ENCODE measurements at regions not wholly inside any gene's neighbourhood (a gene's known extent, or its start where the extent isn't known, plus 50 kb on each side); places are given as distances from the start of the nearest gene placed in this dataset.

DNA sequence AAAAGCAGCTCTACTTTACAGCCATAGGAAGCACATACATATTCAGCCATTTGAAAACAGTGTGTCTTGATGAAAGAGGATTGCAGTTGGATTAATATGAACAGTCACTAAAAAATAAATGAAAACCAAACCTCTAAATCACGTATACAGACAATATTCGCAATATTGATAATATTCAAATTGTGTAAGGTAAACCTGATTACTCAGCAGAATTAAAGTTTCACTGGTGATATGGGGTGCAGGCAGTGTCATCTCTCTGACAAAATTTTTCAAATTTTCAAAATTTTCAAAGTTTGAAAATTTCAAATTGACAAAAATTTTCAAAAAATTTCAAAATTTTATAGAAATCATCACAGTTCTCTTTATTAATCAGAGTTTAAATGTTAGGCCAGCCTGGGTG is 55.7 kb downstream of the FAT4 start:
- TF ChIP-seq ESRRG (CRISPR knock-in tag; IDR thresholded peaks at IDR 0.05) (no peak), TOX (CRISPR knock-in tag; IDR thresholded peaks at IDR 0.05; ENCODE audit: borderline replicate concordance) (no peak), ZFP30 (CRISPR knock-in tag; IDR thresholded peaks at IDR 0.05) (no peak)
- TF ChIP-seq, protein P1, sequence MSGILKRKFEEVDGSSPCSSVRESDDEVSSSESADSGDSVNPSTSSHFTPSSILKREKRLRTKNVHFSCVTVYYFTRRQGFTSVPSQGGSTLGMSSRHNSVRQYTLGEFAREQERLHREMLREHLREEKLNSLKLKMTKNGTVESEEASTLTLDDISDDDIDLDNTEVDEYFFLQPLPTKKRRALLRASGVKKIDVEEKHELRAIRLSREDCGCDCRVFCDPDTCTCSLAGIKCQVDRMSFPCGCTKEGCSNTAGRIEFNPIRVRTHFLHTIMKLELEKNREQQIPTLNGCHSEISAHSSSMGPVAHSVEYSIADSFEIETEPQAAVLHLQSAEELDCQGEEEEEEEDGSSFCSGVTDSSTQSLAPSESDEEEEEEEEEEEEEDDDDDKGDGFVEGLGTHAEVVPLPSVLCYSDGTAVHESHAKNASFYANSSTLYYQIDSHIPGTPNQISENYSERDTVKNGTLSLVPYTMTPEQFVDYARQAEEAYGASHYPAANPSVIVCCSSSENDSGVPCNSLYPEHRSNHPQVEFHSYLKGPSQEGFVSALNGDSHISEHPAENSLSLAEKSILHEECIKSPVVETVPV (CRISPR knock-in tag; IDR thresholded peaks at IDR 0.05): no peak
